ENCODE measurements at regions not wholly inside any gene's neighbourhood (a gene's known extent, or its start where the extent isn't known, plus 50 kb on each side); places are given as distances from the start of the nearest gene placed in this dataset.

DNA sequence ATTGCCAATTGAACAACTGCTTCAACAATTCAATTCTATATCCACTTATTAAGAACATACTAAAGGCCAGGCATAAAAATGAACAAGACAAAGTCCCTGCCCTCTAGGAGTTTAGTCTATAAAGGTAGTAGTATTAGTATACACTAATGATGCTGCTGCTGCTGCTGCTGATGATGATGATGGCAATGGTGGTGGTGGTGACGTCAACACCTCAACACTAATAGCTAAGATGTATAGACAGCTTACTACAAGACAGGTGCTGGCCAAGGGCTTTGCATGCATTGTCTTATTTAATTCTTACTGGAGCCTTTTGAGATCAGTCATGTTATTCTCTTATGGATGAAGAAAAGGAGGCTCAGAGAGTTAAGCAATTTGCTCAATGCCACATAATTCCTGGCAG, 164.4 kb upstream of the ASIC2 start:
- Histone ChIP-seq H3K9me1 (ENCODE audit: insufficient read depth, low read length) (no peaks in the 10 kb centered on the region), H3K56ac (ENCODE audit: extremely low read depth, insufficient read depth, low read length) (no peak overlapping the region), H4K8ac (ENCODE audit: low read depth in 2 of 2, low read length in 2 of 2) (no peak overlapping the region), H3K4me3 (ENCODE audit: insufficient read depth, low read depth, low read length) (no peak overlapping the region), H4K5ac (ENCODE audit: low read depth, low read length) (no peak overlapping the region), H3K14ac (replicated peaks; ENCODE audit: low read depth, low read length) (no peak overlapping the region), H3K9me3 (ENCODE audit: control insufficient read depth, insufficient read depth, low read length) (no peaks in the 10 kb centered on the region), H2BK5ac (ENCODE audit: low read depth, low read length, poor library complexity, severe bottlenecking) (no peak overlapping the region), H3K27me3 (ENCODE audit: control insufficient read depth, insufficient read depth, low read length) (no peaks in the 10 kb centered on the region), H3K9ac (ENCODE audit: low read depth, low read length) (no peak overlapping the region), H3K79me1 (ENCODE audit: low read depth in 1 of 2, low read length in 2 of 2) (no peaks in the 10 kb centered on the region), H3K18ac (ENCODE audit: low read depth, low read length) (no peak overlapping the region), H2BK20ac (ENCODE audit: low read depth, low read length) (no peak overlapping the region), H2AK9ac (replicated peaks; ENCODE audit: low read depth, low read length, poor library complexity) (no peak overlapping the region), H4K20me1 (ENCODE audit: insufficient read depth, low read length) (no peaks in the 10 kb centered on the region), H2BK120ac (ENCODE audit: low read depth, low read length) (no peak overlapping the region), H2AK5ac (ENCODE audit: low read depth, low read length) (no peak overlapping the region), H3K4ac (ENCODE audit: low read depth, low read length) (no peak overlapping the region), H3K4me2 (ENCODE audit: low read depth, low read length) (no peak overlapping the region), H3K36me3 (ENCODE audit: control insufficient read depth, insufficient read depth, low read length) (no peaks in the 10 kb centered on the region), H3K4me1 (ENCODE audit: control insufficient read depth, insufficient read depth, low read length) (no peaks in the 10 kb centered on the region), H2BK15ac (ENCODE audit: low read depth, low read length) (no peak overlapping the region), H2AFZ (replicated peaks; ENCODE audit: low read length, poor library complexity) (no peak overlapping the region), H4K91ac (ENCODE audit: insufficient read depth, low read depth, low read length) (no peak overlapping the region), H3K27ac (ENCODE audit: insufficient read depth, low read length) (no peak overlapping the region), H3K23ac (ENCODE audit: low read depth, low read length) (no peak overlapping the region)
- ChIA-PET CTCF (no interaction called here), POLR2A (ENCODE audit: unreplicated experiment) (no interaction called here)
- dilution Hi-C loops (cut with HindIII; ENCODE audit: low sequenced_read_pairs, unreplicated experiment) (no loop called here), intact Hi-C loops (cut with micrococcal nuclease) (no loop called here), in situ Hi-C loops (cut with MboI; ENCODE audit: low sequenced_read_pairs) (no loop called here)
- TF ChIP-seq, protein P1, sequence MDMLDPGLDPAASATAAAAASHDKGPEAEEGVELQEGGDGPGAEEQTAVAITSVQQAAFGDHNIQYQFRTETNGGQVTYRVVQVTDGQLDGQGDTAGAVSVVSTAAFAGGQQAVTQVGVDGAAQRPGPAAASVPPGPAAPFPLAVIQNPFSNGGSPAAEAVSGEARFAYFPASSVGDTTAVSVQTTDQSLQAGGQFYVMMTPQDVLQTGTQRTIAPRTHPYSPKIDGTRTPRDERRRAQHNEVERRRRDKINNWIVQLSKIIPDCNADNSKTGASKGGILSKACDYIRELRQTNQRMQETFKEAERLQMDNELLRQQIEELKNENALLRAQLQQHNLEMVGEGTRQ (IDR thresholded peaks at IDR 0.05; ENCODE audit: low read depth, low read length): no peak
- no peak for TF ChIP-seq SMC3 (IDR thresholded peaks at IDR 0.05; ENCODE audit: low read depth, low read length)
- no peak for ATAC-seq (ENCODE audit: low read depth)
- no peak for DNase-seq
- no CpG with 5 or more reads among the region's 1 CpG for WGBS, 2 experiments (ENCODE audit: extremely low coverage in 2 of 2, insufficient read length in 1 of 2)
- no TSS peak for BruUV-seq (replicated peaks)

All from IMR-90 (cell line).